Erythroblast (primary cell): ENCODE measurements at regions not wholly inside any gene's neighbourhood (a gene's known extent, or its start where the extent isn't known, plus 50 kb on each side); places are given as distances from the start of the nearest gene placed in this dataset.
"Not testable (repeated sequence)": the region's sequence is repeated elsewhere in the genome, so short reads cannot be mapped to it uniquely, and the experiment has no call there.

ENCODE experiments used
- GATA1 ChIP-seq: IDR thresholded peaks from 2 replicates; pipeline ENCODE4 v1.6.1; 2011; ENCODE audit warnings: low read depth, mild to moderate bottlenecking, control low read depth, low read length, moderate library complexity
- POLR2A ChIP-seq: IDR thresholded peaks from 2 replicates; pipeline ENCODE4 v1.6.1; 2011; ENCODE audit warnings: mild to moderate bottlenecking, low read length

- not testable (repeated sequence) for TF ChIP-seq POLR2A, GATA1
These were observed 174.0 kb upstream of the ZNF469 start for GRCh38 chr16:88208776-88209175.
